Right atrium auricular region (tissue), 2 donors: ENCODE measurements at regions not wholly inside any gene's neighbourhood (a gene's known extent, or its start where the extent isn't known, plus 50 kb on each side); places are given as distances from the start of the nearest gene placed in this dataset.

Experiments
- DNase-seq: peaks from one replicate; pipeline ENCODE4 v3.0.0-alpha.2; 2019; ENCODE audit warnings: low spot score
- H3K27ac ChIP-seq, 2 donors: fragments of 200-600 bp; sonication (generic); 1 replicate in 1 of 2; 2 replicates in 1 of 2; pipeline ENCODE4 v1.5.1; 2016 to 2019
- H3K27me3 ChIP-seq, 2 donors: fragments of 200-600 bp; sonication (generic); one replicate each; pipeline versions ENCODE4 v1.5.1 to v1.6.0; 2017 to 2019
- H3K36me3 ChIP-seq: fragments of 200-600 bp; sonication (generic); one replicate; pipeline ENCODE4 v1.5.1; 2016
- H3K4me1 ChIP-seq, 2 donors: fragments of 200-600 bp; sonication (generic); one replicate each; pipeline versions ENCODE4 v1.5.1 to v1.6.0; 2017 to 2019
- H3K4me3 ChIP-seq, 2 donors: fragments of 200-600 bp; sonication (generic); 1 replicate in 1 of 2; 2 replicates in 1 of 2; pipeline ENCODE4 v1.5.1; 2017 to 2019; ENCODE audit warnings: mild to moderate bottlenecking in 1 of 2, moderate library complexity in 1 of 2
- H3K9me3 ChIP-seq, 2 donors: fragments of 200-600 bp; sonication (generic); one replicate each; pipeline ENCODE4 v1.5.1; 2019
- CTCF ChIP-seq, 2 donors: fragments of 200-600 bp; sonication (generic); IDR thresholded peaks; one replicate each; pipeline ENCODE4 v1.5.1; 2019; ENCODE audit warnings: antibody characterized with exemption in 2 of 2

DNA sequence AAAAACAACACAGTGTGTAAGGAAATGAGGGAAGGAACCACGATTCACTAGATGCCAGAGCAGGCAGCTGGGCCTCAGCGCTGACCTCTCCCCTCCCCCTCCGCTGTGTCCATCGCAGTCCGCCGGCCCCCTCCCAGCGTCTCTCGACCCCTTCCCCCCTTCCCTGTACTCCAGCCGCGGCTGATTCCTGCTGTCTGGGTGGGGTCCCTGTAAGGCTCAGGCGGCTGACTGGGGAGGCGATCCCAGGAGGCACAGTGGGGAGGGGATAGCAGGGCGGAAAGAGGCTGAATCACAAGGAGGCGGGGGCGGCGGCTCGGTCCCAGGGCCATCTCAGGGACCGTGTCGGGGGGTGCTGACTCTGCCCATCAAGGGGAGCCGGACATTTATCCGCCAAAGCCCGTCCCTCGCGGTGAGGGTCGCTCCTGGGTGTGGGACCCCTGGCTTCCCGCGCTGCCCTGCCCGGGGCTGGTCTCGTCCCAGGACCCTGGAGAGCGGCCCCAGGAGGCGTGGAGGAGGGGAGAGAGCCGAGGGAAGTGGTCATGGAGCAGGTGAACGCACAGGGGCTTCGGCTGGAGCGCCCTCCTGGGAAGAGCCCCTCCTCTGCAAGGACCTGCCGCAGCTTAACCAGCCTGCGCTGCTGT is 241.9 kb downstream of the PTPRU start:
- no peak for TF ChIP-seq CTCF (IDR thresholded peaks at IDR 0.05)
- no peak for DNase-seq
- no peak overlapping the region for H3K4me3 ChIP-seq

DNA sequence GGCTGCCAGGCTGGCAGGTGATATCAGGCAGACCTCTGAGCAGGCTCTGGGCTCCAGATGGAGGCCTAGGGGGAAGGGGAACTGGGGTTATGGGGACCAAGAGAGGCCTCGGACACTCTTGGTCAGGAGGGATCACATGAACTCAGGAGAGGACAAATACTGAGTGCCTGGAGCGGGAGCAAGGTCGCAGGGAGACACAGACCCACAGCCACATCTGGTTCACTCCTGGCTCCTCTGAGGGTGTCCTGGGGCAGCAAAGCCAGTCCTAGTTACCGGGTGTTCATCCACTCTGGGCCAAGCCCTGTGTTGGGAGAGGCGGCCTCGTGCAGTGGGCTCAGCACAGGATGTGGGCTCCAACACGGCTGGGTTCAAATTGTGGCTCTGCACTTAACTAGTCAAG is 239.0 kb downstream of the PTPRU start:
- Histone ChIP-seq H3K4me3 (no peak overlapping the region), H3K4me1 (no peaks in the 10 kb centered on the region), H3K9me3 (no peaks in the 10 kb centered on the region), H3K36me3 (no peaks in the 10 kb centered on the region), H3K27me3 (no peaks in the 10 kb centered on the region), H3K27ac (no peak overlapping the region)
- no peak for TF ChIP-seq CTCF (IDR thresholded peaks at IDR 0.05)
- DNase-seq = no peak

More for the DNA sequence above, 241.9 kb downstream of the PTPRU start:
- Histone ChIP-seq H3K27me3 (no peaks in the 10 kb centered on the region), H3K9me3 (peaks cover 0 to 6% of the 10 kb centered on the region in 2 donors), H3K36me3 (no peaks in the 10 kb centered on the region), H3K27ac (no peak overlapping the region), H3K4me1 (no peaks in the 10 kb centered on the region)

DNA sequence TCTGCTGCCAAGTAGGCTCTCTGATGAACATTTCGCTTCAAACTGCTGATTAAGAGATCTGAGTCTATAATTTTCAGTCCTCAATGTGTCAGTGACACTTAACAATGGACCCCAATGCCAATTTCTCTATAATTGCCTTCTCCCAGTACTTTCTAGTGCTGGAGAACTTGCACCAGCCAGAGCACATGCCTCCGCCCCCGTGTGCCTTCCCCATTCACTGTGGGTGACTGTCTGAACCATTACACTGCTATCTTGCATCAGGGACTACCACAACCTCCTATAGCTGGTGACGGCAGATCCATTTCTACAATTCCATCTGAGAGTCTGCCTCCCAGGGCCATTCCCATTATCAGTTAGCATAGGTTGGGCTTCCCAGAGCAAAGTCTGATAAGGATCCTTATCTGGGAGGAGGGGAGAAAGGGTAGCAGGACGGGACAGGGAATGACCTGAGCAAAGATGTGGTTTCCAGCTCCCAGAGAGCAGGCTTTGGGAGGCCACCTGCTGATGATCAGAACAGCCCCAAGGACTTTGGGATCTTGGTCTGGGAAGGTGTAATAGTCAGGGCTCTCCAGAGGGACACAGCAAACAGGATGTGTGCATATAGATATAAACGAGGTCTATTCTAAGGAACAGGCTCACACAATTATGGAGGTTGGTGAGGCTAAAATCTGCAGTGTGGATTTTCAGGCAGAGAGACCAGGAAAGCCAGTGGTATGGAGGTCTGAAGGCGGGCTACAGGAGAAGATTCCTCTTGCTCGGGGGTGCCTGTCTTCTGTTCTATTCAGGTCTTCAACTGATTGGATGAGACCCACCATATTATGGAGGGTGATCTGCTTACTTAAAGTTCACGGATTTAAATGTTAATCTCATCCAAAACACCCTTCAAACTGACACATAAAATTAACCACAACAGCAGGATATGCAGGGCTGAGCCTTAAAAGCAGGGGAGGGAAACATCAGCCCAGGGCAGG is 238.2 kb downstream of the PTPRU start:
- DNase-seq = no peak
- no peaks in the 10 kb centered on the region for H3K4me1 ChIP-seq
- no peaks in the 10 kb centered on the region for H3K36me3 ChIP-seq
- no peak overlapping the region for H3K27ac ChIP-seq
- H3K4me3 ChIP-seq = no peak overlapping the region
- no peaks in the 10 kb centered on the region for H3K27me3 ChIP-seq
- H3K9me3 ChIP-seq = no peaks in the 10 kb centered on the region
- no peak for TF ChIP-seq CTCF (IDR thresholded peaks at IDR 0.05)

- TF ChIP-seq CTCF (IDR thresholded peaks at IDR 0.05) = no peak
- no peaks in the 10 kb centered on the region for H3K27me3 ChIP-seq
These were observed 237.0 kb downstream of the PTPRU start for GRCh38 chr1:29473161-29473855.

DNA sequence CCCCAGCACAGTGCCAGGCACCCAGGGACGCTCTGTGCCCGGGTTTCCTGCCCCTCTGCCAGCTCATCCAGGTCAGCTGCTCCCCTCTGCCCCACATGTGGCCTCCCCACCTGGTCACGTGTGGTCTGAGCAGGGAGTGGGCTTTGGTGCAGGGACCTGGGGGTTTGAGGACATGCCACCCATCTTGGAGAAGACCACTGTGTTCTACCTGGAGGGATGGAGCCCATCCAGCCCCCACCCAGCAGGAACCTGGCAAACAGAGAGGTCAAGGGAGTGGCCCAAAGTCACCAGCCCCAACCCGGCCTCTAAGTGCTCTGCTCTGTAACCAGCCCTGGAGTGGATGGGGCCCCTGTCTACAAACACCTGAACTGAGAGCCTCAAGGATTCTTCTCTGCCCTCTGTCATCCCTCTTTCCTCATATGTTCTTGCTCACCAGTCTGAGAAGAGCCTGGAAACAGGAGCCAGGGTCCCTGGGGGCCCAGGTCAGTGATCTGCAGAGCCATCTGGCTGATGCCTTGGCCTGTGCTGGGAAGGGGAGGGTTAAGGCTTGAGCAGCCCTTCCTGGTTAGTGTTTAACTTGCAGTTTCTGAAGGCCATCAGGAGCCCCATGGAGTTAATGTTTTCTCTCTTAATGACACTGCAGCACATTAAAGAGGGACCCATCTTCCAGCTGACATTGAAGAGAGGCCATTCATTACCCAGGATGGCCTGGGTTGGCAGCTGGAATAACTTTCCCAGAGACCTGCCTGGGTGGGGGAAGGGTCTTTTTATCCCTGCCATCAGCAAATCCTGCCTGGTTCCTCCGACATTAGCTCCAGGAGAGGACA is 235.4 kb downstream of the PTPRU start:
- no peaks in the 10 kb centered on the region for H3K27me3 ChIP-seq
- H3K4me1 ChIP-seq = no peaks in the 10 kb centered on the region
- no peak for DNase-seq
- H3K36me3 ChIP-seq = no peaks in the 10 kb centered on the region
- no peak overlapping the region for H3K27ac ChIP-seq
- H3K9me3 ChIP-seq = no peaks in the 10 kb centered on the region
- no peak for TF ChIP-seq CTCF (IDR thresholded peaks at IDR 0.05)
- no peak overlapping the region for H3K4me3 ChIP-seq

More at GRCh38 chr1:29473161-29473855, 237.0 kb downstream of the PTPRU start:
- Histone ChIP-seq H3K27ac (no peak overlapping the region), H3K9me3 (no peaks in the 10 kb centered on the region), H3K4me3 (no peak overlapping the region), H3K4me1 (no peaks in the 10 kb centered on the region), H3K36me3 (no peaks in the 10 kb centered on the region)
- no peak for DNase-seq
